ENCODE measurements at regions not wholly inside any gene's neighbourhood (a gene's known extent, or its start where the extent isn't known, plus 50 kb on each side); places are given as distances from the start of the nearest gene placed in this dataset.
A peak's percentile ranks its signal among the peaks of the same experiment; 100 is the strongest.

GRCh38 chr3:107973961-107974360 is 116.9 kb downstream of the CD47 start:
- Histone ChIP-seq H3K9me3 (no peaks in the 10 kb centered on the region), H3K27ac (no peak overlapping the region), H3K36me3 (replicated peaks in 1 of 2; ENCODE audit: insufficient read depth in 1 of 2, low read depth in 2 of 2) (no peaks in the 10 kb centered on the region), H3K4me1 (peaks cover 22% of the 10 kb centered on the region), H3K4me3 (no peak overlapping the region), H3K27me3 (no peaks in the 10 kb centered on the region)
- intact Hi-C loops (cut with DNase I), result no loop called here
- WGBS, 2 donors, result 72 to 77% methylated on average over 4 of the region's 4 CpGs
- ATAC-seq (no peak), DNase-seq (no peak)
- no peak for TF ChIP-seq POLR2A (IDR thresholded peaks at IDR 0.05)
- TF ChIP-seq, protein P1, sequence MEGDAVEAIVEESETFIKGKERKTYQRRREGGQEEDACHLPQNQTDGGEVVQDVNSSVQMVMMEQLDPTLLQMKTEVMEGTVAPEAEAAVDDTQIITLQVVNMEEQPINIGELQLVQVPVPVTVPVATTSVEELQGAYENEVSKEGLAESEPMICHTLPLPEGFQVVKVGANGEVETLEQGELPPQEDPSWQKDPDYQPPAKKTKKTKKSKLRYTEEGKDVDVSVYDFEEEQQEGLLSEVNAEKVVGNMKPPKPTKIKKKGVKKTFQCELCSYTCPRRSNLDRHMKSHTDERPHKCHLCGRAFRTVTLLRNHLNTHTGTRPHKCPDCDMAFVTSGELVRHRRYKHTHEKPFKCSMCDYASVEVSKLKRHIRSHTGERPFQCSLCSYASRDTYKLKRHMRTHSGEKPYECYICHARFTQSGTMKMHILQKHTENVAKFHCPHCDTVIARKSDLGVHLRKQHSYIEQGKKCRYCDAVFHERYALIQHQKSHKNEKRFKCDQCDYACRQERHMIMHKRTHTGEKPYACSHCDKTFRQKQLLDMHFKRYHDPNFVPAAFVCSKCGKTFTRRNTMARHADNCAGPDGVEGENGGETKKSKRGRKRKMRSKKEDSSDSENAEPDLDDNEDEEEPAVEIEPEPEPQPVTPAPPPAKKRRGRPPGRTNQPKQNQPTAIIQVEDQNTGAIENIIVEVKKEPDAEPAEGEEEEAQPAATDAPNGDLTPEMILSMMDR (IDR thresholded peaks at IDR 0.05), result no peak

- H3K4me3 ChIP-seq, result no peak overlapping the region
- H3K36me3 ChIP-seq (replicated peaks in 1 of 2; ENCODE audit: insufficient read depth in 1 of 2, low read depth in 2 of 2), result no peaks in the 10 kb centered on the region
- 52 to 68% methylated on average over 2 of the region's 2 CpGs for WGBS, 2 donors
- H3K4me1 ChIP-seq, result peaks cover 22% of the 10 kb centered on the region
- no peak for TF ChIP-seq POLR2A (IDR thresholded peaks at IDR 0.05)
- TF ChIP-seq, protein P1 (IDR thresholded peaks at IDR 0.05), result no peak
- DNase-seq, result no peak
- ATAC-seq, result no peak
- H3K27me3 ChIP-seq, result no peaks in the 10 kb centered on the region
- no peaks in the 10 kb centered on the region for H3K9me3 ChIP-seq
- no peak overlapping the region for H3K27ac ChIP-seq
- intact Hi-C loops (cut with DNase I), result no loop called here
Measured at GRCh38 chr3:107973152-107973551, 117.7 kb downstream of the CD47 start.

DNA sequence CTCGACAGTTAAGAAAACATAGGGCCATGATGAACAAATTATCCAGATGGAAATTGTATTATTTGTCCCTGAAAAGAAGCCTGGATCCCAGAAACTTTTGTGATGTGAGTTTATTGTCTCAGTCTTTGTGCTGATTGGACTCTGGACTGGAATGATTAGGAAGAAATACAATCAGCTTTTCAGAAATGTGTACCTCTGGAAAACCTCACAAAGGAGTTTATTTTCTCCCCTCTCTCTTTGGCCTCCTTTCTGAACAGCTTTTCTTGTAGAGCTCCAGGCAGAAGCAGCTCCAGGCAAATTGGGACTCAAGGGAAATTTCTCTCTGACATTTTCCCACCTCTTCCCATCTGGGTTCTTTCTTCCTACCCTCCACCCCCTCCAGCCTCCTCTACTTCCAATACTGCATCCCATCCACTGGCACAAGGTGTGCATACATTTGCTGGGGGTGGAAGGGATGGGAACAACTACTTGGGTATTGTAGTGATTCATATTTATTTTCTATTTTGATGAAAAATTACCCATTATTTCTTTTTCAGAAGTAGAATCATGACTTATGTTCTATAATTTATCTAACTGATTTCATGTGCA is 119.7 kb downstream of the CD47 start:
- Histone ChIP-seq H3K36me3 (replicated peaks in 1 of 2; ENCODE audit: insufficient read depth in 1 of 2, low read depth in 2 of 2) (no peaks in the 10 kb centered on the region), H3K4me1 (peaks cover 22% of the 10 kb centered on the region), H3K27me3 (no peaks in the 10 kb centered on the region), H3K4me3 (no peak overlapping the region), H3K27ac (peak overlapping the region in 3 of 4 donors; percentile 44 to 82 (median 78)), H3K9me3 (no peaks in the 10 kb centered on the region)
- ATAC-seq (no peak), DNase-seq (no peak)
- TF ChIP-seq, protein P1 (IDR thresholded peaks at IDR 0.05), result no peak
- TF ChIP-seq POLR2A (IDR thresholded peaks at IDR 0.05), result no peak
- 72 to 77% methylated on average over 1 of the region's 1 CpG for WGBS, 2 donors
- intact Hi-C loops (cut with DNase I), result no loop called here

GRCh38 chr3:107969994-107970819 is 120.6 kb downstream of the CD47 start:
- ATAC-seq (peak; percentile 84), DNase-seq (peak; percentile 33 to 73 (median 43))
- H3K27me3 ChIP-seq, result no peaks in the 10 kb centered on the region
- no peaks in the 10 kb centered on the region for H3K36me3 ChIP-seq (replicated peaks in 1 of 2; ENCODE audit: insufficient read depth in 1 of 2, low read depth in 2 of 2)
- TF ChIP-seq, protein P1 (IDR thresholded peaks at IDR 0.05), result no peak
- peak in 2 of 3 donors; percentile 20 to 22 for TF ChIP-seq POLR2A (IDR thresholded peaks at IDR 0.05)
- peaks cover 22% of the 10 kb centered on the region for H3K4me1 ChIP-seq
- intact Hi-C loops (cut with DNase I), result no loop called here
- H3K4me3 ChIP-seq, result no peak overlapping the region
- peak overlapping the region in 3 of 4 donors; percentile 44 to 82 (median 78) for H3K27ac ChIP-seq
- WGBS, 2 donors, result 30 to 34% methylated on average over 9 of the region's 9 CpGs
- no peaks in the 10 kb centered on the region for H3K9me3 ChIP-seq

All from body of pancreas (tissue), 4 donors.